HCT116 (cell line): ENCODE measurements at regions not wholly inside any gene's neighbourhood (a gene's known extent, or its start where the extent isn't known, plus 50 kb on each side); places are given as distances from the start of the nearest gene placed in this dataset.

ENCODE experiments used
- ATAC-seq: fragments of 200-7000 bp; cut with Tn5 transposase; 2 replicates; pipeline ENCODE4 v1.9.1; 2020; ENCODE audit warnings: mild to moderate bottlenecking, moderate library complexity
- BruUV-seq: library from RNA; stranded (reverse); fragments of 400-500 nt; replicated peaks from 2 replicates; lab custom pipeline; 2021; lab: Mats Ljungman, UMichigan
- CTCF ChIA-PET: fragments of 300-600 bp; sonication (Branson Sonifier 250); formaldehyde crosslinking; loops from one replicate; lab custom pipeline; 2021; ENCODE audit warnings: antibody characterized with exemption; lab: Charles Lee
- POLR2A ChIA-PET: fragments of 300-600, 350-600 bp; sonication (Branson Sonifier 250); formaldehyde crosslinking; loops from one replicate; lab custom pipeline; 2021; ENCODE audit warnings: antibody characterized with exemption; lab: Charles Lee
- RAD21 ChIA-PET, 2 experiments: fragments of 300-600 bp; sonication (Branson Sonifier 250); formaldehyde crosslinking; loops; one replicate each; lab custom pipeline; 2023; ENCODE audit warnings: low total read pairs in 2 of 2; ENCODE audit not compliant: uncharacterized antibody in 2 of 2, unreplicated experiment in 2 of 2, low non-redundant PET in 1 of 2; lab: Charles Lee
- DNase-seq: peaks from one replicate; pipeline ENCODE4 v3.0.0-alpha.2; 2010; ENCODE audit warnings: low read depth, low spot score
- H2AFZ ChIP-seq: fragments of 200-600 bp; shearing (Covaris generic), sonication (generic); 2 replicates; pipeline ENCODE4 v1.6.1; 2017; ENCODE audit warnings: low read depth, mixed run types, mixed read lengths, antibody characterized with exemption, low read length; ENCODE audit not compliant: poor library complexity, severe bottlenecking
- H3K27ac ChIP-seq: 2 replicates; pipeline ENCODE4 v1.5.1; 2012; ENCODE audit warnings: low read depth, low read length
- H3K27me3 ChIP-seq: fragments of 200-600 bp; sonication (generic); 2 replicates; pipeline ENCODE4 v1.6.1; 2016; ENCODE audit warnings: mixed run types, low read length, mixed read lengths; ENCODE audit not compliant: insufficient read depth
- H3K36me3 ChIP-seq, 2 experiments: fragments of 200-500 bp in 1 of 2; fragments of 200-600 bp in 1 of 2; sonication (Bioruptor generic) in 1 of 2; sonication (generic) in 1 of 2; 2 replicates each; pipeline versions ENCODE4 v1.5.1 to v1.6.1; 2014 to 2016; ENCODE audit warnings: low read length in 2 of 2, inconsistent platforms in 1 of 2, mixed read lengths in 1 of 2, mixed run types in 1 of 2; ENCODE audit not compliant: insufficient read depth in 2 of 2, control insufficient read depth in 1 of 2
- H3K4me1 ChIP-seq, 2 experiments: fragments of 200-600 bp in 1 of 2; sonication (generic) in 1 of 2; 2 replicates each; pipeline versions ENCODE4 v1.5.1 to v1.6.1; 2012 to 2017; ENCODE audit warnings: low read length in 2 of 2, inconsistent platforms in 1 of 2, mild to moderate bottlenecking in 1 of 2, mixed read lengths in 1 of 2, mixed run types in 1 of 2, moderate library complexity in 1 of 2; ENCODE audit not compliant: insufficient read depth in 2 of 2, control insufficient read depth in 1 of 2
- H3K4me2 ChIP-seq: fragments of 200-600 bp; sonication (generic); 2 replicates; pipeline ENCODE4 v1.6.1; 2017; ENCODE audit warnings: mixed run types, low read length, mixed read lengths
- H3K4me3 ChIP-seq, 2 experiments: fragments of 200-600 bp in 1 of 2; sonication (generic) in 1 of 2; replicated peaks in 1 of 2; 2 replicates each; pipeline ENCODE4 v1.5.1; 2011 to 2016; ENCODE audit warnings: low read length in 2 of 2, control low read depth in 1 of 2, low read depth in 1 of 2, mild to moderate bottlenecking in 1 of 2, mixed read lengths in 1 of 2, mixed run types in 1 of 2
- H3K79me2 ChIP-seq: fragments of 200-600 bp; sonication (generic); 2 replicates; pipeline ENCODE4 v1.6.1; 2017; ENCODE audit warnings: mild to moderate bottlenecking, mixed run types, low read length, moderate library complexity, mixed read lengths; ENCODE audit not compliant: insufficient read depth
- H3K9ac ChIP-seq: fragments of 200-600 bp; sonication (generic); 2 replicates; pipeline ENCODE4 v1.6.1; 2016; ENCODE audit warnings: low read length, mixed read lengths
- H3K9me2 ChIP-seq: fragments of 200-600 bp; sonication (generic), shearing (Covaris generic); 2 replicates; pipeline ENCODE4 v1.6.1; 2017; ENCODE audit warnings: mixed run types, mild to moderate bottlenecking, moderate library complexity; ENCODE audit not compliant: insufficient read depth
- H3K9me3 ChIP-seq, 2 experiments: fragments of 200-500 bp in 1 of 2; fragments of 200-600 bp in 1 of 2; sonication (Bioruptor generic) in 1 of 2; sonication (generic) in 1 of 2; 2 replicates each; pipeline ENCODE4 v1.6.1; 2014 to 2017; ENCODE audit warnings: low read length in 2 of 2, mixed read lengths in 2 of 2, inconsistent platforms in 1 of 2, low read depth in 1 of 2, mild to moderate bottlenecking in 1 of 2, mixed run types in 1 of 2, moderate library complexity in 1 of 2; ENCODE audit not compliant: control insufficient read depth in 1 of 2, insufficient read depth in 1 of 2
- H4K20me1 ChIP-seq: fragments of 200-600 bp; sonication (generic), shearing (Covaris generic); 2 replicates; pipeline ENCODE4 v1.6.1; 2017; ENCODE audit warnings: mixed run types, mild to moderate bottlenecking, moderate library complexity; ENCODE audit not compliant: insufficient read depth
- CBX3 ChIP-seq: IDR thresholded peaks from 2 replicates; pipeline ENCODE4 v1.6.1; 2012; ENCODE audit warnings: low read depth
- CEBPB ChIP-seq: IDR thresholded peaks from 2 replicates; pipeline ENCODE4 v1.6.1; 2012; ENCODE audit warnings: low read depth
- ELF1 ChIP-seq: IDR thresholded peaks from 2 replicates; pipeline ENCODE4 v1.6.1; 2012; ENCODE audit warnings: low read depth, borderline replicate concordance
- EZH2 ChIP-seq: fragments of 200-600 bp; sonication (generic); IDR thresholded peaks from 2 replicates; pipeline ENCODE4 v1.6.1; 2017; ENCODE audit warnings: antibody characterized with exemption, mixed run types
- JUND ChIP-seq: IDR thresholded peaks from 2 replicates; pipeline ENCODE4 v1.6.1; 2012
- MAX ChIP-seq: IDR thresholded peaks from 2 replicates; pipeline ENCODE4 v1.6.1; 2012
- POLR2A ChIP-seq: IDR thresholded peaks from 2 replicates; pipeline ENCODE4 v1.7.0; 2011; ENCODE audit warnings: borderline replicate concordance; ENCODE audit not compliant: insufficient read depth, insufficient read length; ENCODE audit errors: extremely low read depth
- POLR2AphosphoS5 ChIP-seq: IDR thresholded peaks from 2 replicates; pipeline ENCODE4 v1.6.1; 2011; ENCODE audit warnings: mild to moderate bottlenecking, low read depth, low read length, moderate library complexity
- SIN3A ChIP-seq: IDR thresholded peaks from 2 replicates; pipeline ENCODE4 v1.6.1; 2012; ENCODE audit warnings: low read depth
- SRF ChIP-seq: IDR thresholded peaks from 2 replicates; pipeline ENCODE4 v1.6.1; 2012; ENCODE audit warnings: low read depth
- TCF7L2 ChIP-seq: IDR thresholded peaks from 2 replicates; pipeline ENCODE4 v1.7.0; 2011; ENCODE audit warnings: borderline replicate concordance, inconsistent platforms; ENCODE audit not compliant: insufficient read depth, insufficient read length; ENCODE audit errors: extremely low read depth
- ZBTB33 ChIP-seq: IDR thresholded peaks from 2 replicates; pipeline ENCODE4 v1.6.1; 2011; ENCODE audit warnings: mild to moderate bottlenecking, low read length, moderate library complexity; ENCODE audit not compliant: insufficient replicate concordance; ENCODE audit errors: extremely low read depth
- intact Hi-C: fragments of 100-400 bp; cut with micrococcal nuclease; formaldehyde crosslinking; loops from 2 replicates; pipeline ENCODE4 v1.10.0; 2022
- TF ChIP-seq, protein P1 (sequence below): IDR thresholded peaks from 2 replicates; pipeline ENCODE4 v1.6.1; 2012; ENCODE audit warnings: low read depth
- TF ChIP-seq, protein P2 (sequence below), 3 experiments: fragments of 200-600 bp in 1 of 3; sonication (generic) in 1 of 3; IDR thresholded peaks in 2 of 3; conservative IDR thresholded peaks in 1 of 3; 2 replicates each; pipeline ENCODE4 v1.5.1; 2012 to 2017; ENCODE audit warnings: low read depth in 2 of 3, low read length in 2 of 3, antibody characterized with exemption in 1 of 3, borderline replicate concordance in 1 of 3, control low read depth in 1 of 3, mild to moderate bottlenecking in 1 of 3, mixed read lengths in 1 of 3, mixed run types in 1 of 3, moderate library complexity in 1 of 3; ENCODE audit not compliant: insufficient read depth in 1 of 3
- TF ChIP-seq, protein P3 (sequence below): IDR thresholded peaks from 2 replicates; pipeline ENCODE4 v1.6.1; 2012

DNA sequence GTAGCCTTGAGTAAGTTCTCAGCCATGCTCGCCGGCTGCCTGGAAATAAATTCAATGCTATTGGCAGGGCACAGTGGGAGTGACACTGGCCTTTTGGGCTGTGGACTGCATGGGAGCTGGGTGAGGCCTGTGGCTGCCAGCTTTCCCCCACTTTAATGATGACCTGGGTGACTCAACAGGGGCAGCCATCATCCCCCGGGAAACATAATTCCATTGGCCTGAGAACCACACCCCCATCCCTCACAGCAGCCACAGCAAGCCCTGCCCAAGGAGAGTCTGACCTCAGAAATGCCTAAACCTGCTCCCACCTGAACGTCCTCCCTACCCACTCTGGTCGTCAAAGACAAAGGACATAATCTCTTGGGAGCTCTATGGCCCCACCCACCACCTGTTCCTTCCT is 384.0 kb downstream of the LTN1 start:
- BruUV-seq: no TSS peak
- Histone ChIP-seq H2AFZ (no peak overlapping the region), H3K4me2 (no peak overlapping the region), H3K4me1 (no peaks in the 10 kb centered on the region), H3K27me3 (no peaks in the 10 kb centered on the region), H3K79me2 (no peaks in the 10 kb centered on the region), H3K36me3 (no peaks in the 10 kb centered on the region), H4K20me1 (no peaks in the 10 kb centered on the region), H3K9ac (no peak overlapping the region), H3K9me2 (no peaks in the 10 kb centered on the region), H3K27ac (no peak overlapping the region), H3K9me3 (peaks cover 6 to 14% of the 10 kb centered on the region in 2 experiments; a peak in 2 of 4 replicates)
- intact Hi-C loops: no loop called here
- CTCF ChIA-PET: no interaction called here
- ATAC-seq: no peak
- no peak for TF ChIP-seq CBX3
- TF ChIP-seq SRF: no peak
- no peak for TF ChIP-seq SIN3A
- TF ChIP-seq CEBPB: no peak
- TF ChIP-seq POLR2AphosphoS5: no peak
- TF ChIP-seq ZBTB33: no peak
- TF ChIP-seq TCF7L2: no peak
- TF ChIP-seq, protein P1, sequence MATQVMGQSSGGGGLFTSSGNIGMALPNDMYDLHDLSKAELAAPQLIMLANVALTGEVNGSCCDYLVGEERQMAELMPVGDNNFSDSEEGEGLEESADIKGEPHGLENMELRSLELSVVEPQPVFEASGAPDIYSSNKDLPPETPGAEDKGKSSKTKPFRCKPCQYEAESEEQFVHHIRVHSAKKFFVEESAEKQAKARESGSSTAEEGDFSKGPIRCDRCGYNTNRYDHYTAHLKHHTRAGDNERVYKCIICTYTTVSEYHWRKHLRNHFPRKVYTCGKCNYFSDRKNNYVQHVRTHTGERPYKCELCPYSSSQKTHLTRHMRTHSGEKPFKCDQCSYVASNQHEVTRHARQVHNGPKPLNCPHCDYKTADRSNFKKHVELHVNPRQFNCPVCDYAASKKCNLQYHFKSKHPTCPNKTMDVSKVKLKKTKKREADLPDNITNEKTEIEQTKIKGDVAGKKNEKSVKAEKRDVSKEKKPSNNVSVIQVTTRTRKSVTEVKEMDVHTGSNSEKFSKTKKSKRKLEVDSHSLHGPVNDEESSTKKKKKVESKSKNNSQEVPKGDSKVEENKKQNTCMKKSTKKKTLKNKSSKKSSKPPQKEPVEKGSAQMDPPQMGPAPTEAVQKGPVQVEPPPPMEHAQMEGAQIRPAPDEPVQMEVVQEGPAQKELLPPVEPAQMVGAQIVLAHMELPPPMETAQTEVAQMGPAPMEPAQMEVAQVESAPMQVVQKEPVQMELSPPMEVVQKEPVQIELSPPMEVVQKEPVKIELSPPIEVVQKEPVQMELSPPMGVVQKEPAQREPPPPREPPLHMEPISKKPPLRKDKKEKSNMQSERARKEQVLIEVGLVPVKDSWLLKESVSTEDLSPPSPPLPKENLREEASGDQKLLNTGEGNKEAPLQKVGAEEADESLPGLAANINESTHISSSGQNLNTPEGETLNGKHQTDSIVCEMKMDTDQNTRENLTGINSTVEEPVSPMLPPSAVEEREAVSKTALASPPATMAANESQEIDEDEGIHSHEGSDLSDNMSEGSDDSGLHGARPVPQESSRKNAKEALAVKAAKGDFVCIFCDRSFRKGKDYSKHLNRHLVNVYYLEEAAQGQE: no peak
- no peak for TF ChIP-seq MAX
- TF ChIP-seq JUND: no peak
- TF ChIP-seq, protein P2, sequence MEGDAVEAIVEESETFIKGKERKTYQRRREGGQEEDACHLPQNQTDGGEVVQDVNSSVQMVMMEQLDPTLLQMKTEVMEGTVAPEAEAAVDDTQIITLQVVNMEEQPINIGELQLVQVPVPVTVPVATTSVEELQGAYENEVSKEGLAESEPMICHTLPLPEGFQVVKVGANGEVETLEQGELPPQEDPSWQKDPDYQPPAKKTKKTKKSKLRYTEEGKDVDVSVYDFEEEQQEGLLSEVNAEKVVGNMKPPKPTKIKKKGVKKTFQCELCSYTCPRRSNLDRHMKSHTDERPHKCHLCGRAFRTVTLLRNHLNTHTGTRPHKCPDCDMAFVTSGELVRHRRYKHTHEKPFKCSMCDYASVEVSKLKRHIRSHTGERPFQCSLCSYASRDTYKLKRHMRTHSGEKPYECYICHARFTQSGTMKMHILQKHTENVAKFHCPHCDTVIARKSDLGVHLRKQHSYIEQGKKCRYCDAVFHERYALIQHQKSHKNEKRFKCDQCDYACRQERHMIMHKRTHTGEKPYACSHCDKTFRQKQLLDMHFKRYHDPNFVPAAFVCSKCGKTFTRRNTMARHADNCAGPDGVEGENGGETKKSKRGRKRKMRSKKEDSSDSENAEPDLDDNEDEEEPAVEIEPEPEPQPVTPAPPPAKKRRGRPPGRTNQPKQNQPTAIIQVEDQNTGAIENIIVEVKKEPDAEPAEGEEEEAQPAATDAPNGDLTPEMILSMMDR (IDR thresholded peaks at IDR 0.05 in 2 of 3, conservative IDR thresholded peaks at IDR 0.05 in 1 of 3; ENCODE audit: borderline replicate concordance in 1 of 3, insufficient read depth in 1 of 3, low read depth in 2 of 3, low read length in 2 of 3): no peak
- TF ChIP-seq, protein P3, sequence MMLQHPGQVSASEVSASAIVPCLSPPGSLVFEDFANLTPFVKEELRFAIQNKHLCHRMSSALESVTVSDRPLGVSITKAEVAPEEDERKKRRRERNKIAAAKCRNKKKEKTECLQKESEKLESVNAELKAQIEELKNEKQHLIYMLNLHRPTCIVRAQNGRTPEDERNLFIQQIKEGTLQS: no peak
- TF ChIP-seq EZH2: no peak
- no peak for TF ChIP-seq ELF1
- TF ChIP-seq POLR2A: no peak
- TF ChIP-seq, all 23 proteins: peak for 0
- DNase-seq: no peak
- POLR2A ChIA-PET: no interaction called here
- no peak overlapping the region for H3K4me3 ChIP-seq
- RAD21 ChIA-PET: no interaction called here
